ENCODE measurements at regions not wholly inside any gene's neighbourhood (a gene's known extent, or its start where the extent isn't known, plus 50 kb on each side); places are given as distances from the start of the nearest gene placed in this dataset.

- TF ChIP-seq ZNF624 (tag by site-specific recombination; IDR thresholded peaks at IDR 0.05) (no peak), ZFP37 (tag by site-specific recombination; IDR thresholded peaks at IDR 0.05) (no peak)
Measured at GRCh38 chr2:52395912-52396311, 1364.0 kb upstream of the NRXN1 start (continued).

GRCh38 chr2:52391621-52392020 lies 1359.7 kb upstream of the NRXN1 start:
- H3K4me3 ChIP-seq (ENCODE audit: low read depth, low read length), result no peak overlapping the region
- ChIA-PET CTCF (no interaction called here), POLR2A (no interaction called here)
- TF ChIP-seq ZNF544 (tag by site-specific recombination; IDR thresholded peaks at IDR 0.05) (no peak), ZFP37 (tag by site-specific recombination; IDR thresholded peaks at IDR 0.05) (no peak), PATZ1 (tag by site-specific recombination; IDR thresholded peaks at IDR 0.05) (no peak), ZNF514 (tag by site-specific recombination; IDR thresholded peaks at IDR 0.05) (no peak), ZNF292 (tag by site-specific recombination; IDR thresholded peaks at IDR 0.05; ENCODE audit: borderline replicate concordance, low read depth) (no peak), REPIN1 (tag by site-specific recombination; IDR thresholded peaks at IDR 0.05; ENCODE audit: low read depth) (no peak), ZNF404 (tag by site-specific recombination; IDR thresholded peaks at IDR 0.05) (no peak), ZNF529 (tag by site-specific recombination; IDR thresholded peaks at IDR 0.05; ENCODE audit: insufficient replicate concordance) (no peak), MYNN (tag by site-specific recombination; IDR thresholded peaks at IDR 0.05; ENCODE audit: borderline replicate concordance) (no peak), HOXD13 (CRISPR knock-in tag; IDR thresholded peaks at IDR 0.05; ENCODE audit: borderline replicate concordance) (no peak), KLF10 (tag by site-specific recombination; IDR thresholded peaks at IDR 0.05) (no peak), ZNF426 (tag by site-specific recombination; IDR thresholded peaks at IDR 0.05) (no peak), ZFP41 (tag by site-specific recombination; IDR thresholded peaks at IDR 0.05; ENCODE audit: borderline replicate concordance) (no peak), TRIM28 (IDR thresholded peaks at IDR 0.05; ENCODE audit: borderline replicate concordance, low read length) (no peak), ZNF658 (tag by site-specific recombination; IDR thresholded peaks at IDR 0.05) (no peak)
- TF ChIP-seq, protein P1, sequence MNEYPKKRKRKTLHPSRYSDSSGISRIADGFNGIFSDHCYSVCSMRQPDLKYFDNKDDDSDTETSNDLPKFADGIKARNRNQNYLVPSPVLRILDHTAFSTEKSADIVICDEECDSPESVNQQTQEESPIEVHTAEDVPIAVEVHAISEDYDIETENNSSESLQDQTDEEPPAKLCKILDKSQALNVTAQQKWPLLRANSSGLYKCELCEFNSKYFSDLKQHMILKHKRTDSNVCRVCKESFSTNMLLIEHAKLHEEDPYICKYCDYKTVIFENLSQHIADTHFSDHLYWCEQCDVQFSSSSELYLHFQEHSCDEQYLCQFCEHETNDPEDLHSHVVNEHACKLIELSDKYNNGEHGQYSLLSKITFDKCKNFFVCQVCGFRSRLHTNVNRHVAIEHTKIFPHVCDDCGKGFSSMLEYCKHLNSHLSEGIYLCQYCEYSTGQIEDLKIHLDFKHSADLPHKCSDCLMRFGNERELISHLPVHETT (tag by site-specific recombination; IDR thresholded peaks at IDR 0.05), result no peak
- no peak overlapping the region for H3K27ac ChIP-seq (ENCODE audit: extremely low read depth, low read depth, low read length)
- H3K4me1 ChIP-seq (ENCODE audit: control insufficient read depth, insufficient read depth, low read length), result no peaks in the 10 kb centered on the region
- H3K9me3 ChIP-seq (ENCODE audit: control insufficient read depth, insufficient read depth, low read depth, low read length), result no peaks in the 10 kb centered on the region
- H3K36me3 ChIP-seq (ENCODE audit: control insufficient read depth in 2 of 2, insufficient read depth in 1 of 2, low read length in 2 of 2), result no peaks in the 10 kb centered on the region

GRCh38 chr2:52390651-52391050 lies 1358.7 kb upstream of the NRXN1 start:
- H3K9me3 ChIP-seq (ENCODE audit: control insufficient read depth, insufficient read depth, low read depth, low read length), result no peaks in the 10 kb centered on the region
- H3K27ac ChIP-seq (ENCODE audit: extremely low read depth, low read depth, low read length), result no peak overlapping the region
- TF ChIP-seq SCRT1 (tag by site-specific recombination; IDR thresholded peaks at IDR 0.05; ENCODE audit: borderline replicate concordance), result no peak
- no peak for TF ChIP-seq FEZF1 (tag by site-specific recombination; IDR thresholded peaks at IDR 0.05)
- no peak for TF ChIP-seq ZNF670 (tag by site-specific recombination; IDR thresholded peaks at IDR 0.05; ENCODE audit: low read depth)
- no peak for TF ChIP-seq ZNF132 (tag by site-specific recombination; IDR thresholded peaks at IDR 0.05; ENCODE audit: borderline replicate concordance)
- TF ChIP-seq KLF7 (tag by site-specific recombination; IDR thresholded peaks at IDR 0.05; ENCODE audit: borderline replicate concordance), result no peak
- TF ChIP-seq ZNF221 (tag by site-specific recombination; IDR thresholded peaks at IDR 0.05; ENCODE audit: borderline replicate concordance), result no peak
- H3K4me3 ChIP-seq (ENCODE audit: low read depth, low read length), result no peak overlapping the region
- no peaks in the 10 kb centered on the region for H3K36me3 ChIP-seq (ENCODE audit: control insufficient read depth in 2 of 2, insufficient read depth in 1 of 2, low read length in 2 of 2)
- ChIA-PET POLR2A (no interaction called here), CTCF (no interaction called here)
- H3K4me1 ChIP-seq (ENCODE audit: control insufficient read depth, insufficient read depth, low read length), result no peaks in the 10 kb centered on the region
